Tibial artery (tissue), 4 donors: ENCODE measurements at regions not wholly inside any gene's neighbourhood (a gene's known extent, or its start where the extent isn't known, plus 50 kb on each side); places are given as distances from the start of the nearest gene placed in this dataset.

ENCODE experiments used
- DNase-seq, 2 donors: peaks; one replicate each; pipeline ENCODE4 v3.0.0-alpha.2; 2019
- H3K27ac ChIP-seq, 2 donors: fragments of 200-600 bp; sonication (generic) in 1 of 2; 1 replicate in 1 of 2; 2 replicates in 1 of 2; pipeline ENCODE4 v1.5.1; 2018 to 2019; ENCODE audit warnings: mild to moderate bottlenecking in 1 of 2
- H3K27me3 ChIP-seq, 2 donors: fragments of 200-600 bp; sonication (generic) in 1 of 2; one replicate each; pipeline versions ENCODE4 v1.5.1 to v1.6.0; 2016 to 2019
- H3K36me3 ChIP-seq, 3 donors: fragments of 200-600 bp; sonication (generic) in 2 of 3; one replicate each; pipeline ENCODE4 v1.5.1; 2016 to 2019; ENCODE audit warnings: mild to moderate bottlenecking in 2 of 3
- H3K4me1 ChIP-seq, 4 donors: fragments of 200-600 bp; sonication (generic) in 2 of 4; 1 replicate in 3 of 4; 2 replicates in 1 of 4; pipeline ENCODE4 v1.5.1; 2016 to 2019
- H3K4me3 ChIP-seq, 2 donors: fragments of 200-600 bp; sonication (generic) in 1 of 2; 1 replicate in 1 of 2; 2 replicates in 1 of 2; pipeline ENCODE4 v1.5.1; 2018 to 2019; ENCODE audit warnings: mild to moderate bottlenecking in 2 of 2
- H3K9me3 ChIP-seq, 3 donors: fragments of 200-600 bp; sonication (generic) in 1 of 3; one replicate each; pipeline ENCODE4 v1.5.1; 2016 to 2019
- CTCF ChIP-seq, 2 experiments: fragments of 200-600 bp in 1 of 2; fragments of 450-650 bp in 1 of 2; IDR thresholded peaks; one replicate each; pipeline ENCODE4 v1.5.1; 2017 to 2019; ENCODE audit warnings: antibody characterized with exemption in 2 of 2, mild to moderate bottlenecking in 1 of 2, moderate library complexity in 1 of 2
- intact Hi-C: fragments of 100-400 bp; cut with DNase I; formaldehyde crosslinking; loops from one replicate; pipeline ENCODE4 v1.15.0; 2023; ENCODE audit warnings: low total_unique reads

- DNase-seq = no peak
- Histone ChIP-seq H3K27me3 (peaks cover 0 to 19% of the 10 kb centered on the region in 2 donors), H3K36me3 (no peaks in the 10 kb centered on the region), H3K27ac (no peak overlapping the region), H3K4me3 (no peak overlapping the region), H3K9me3 (peaks cover 0 to 8% (median 0%) of the 10 kb centered on the region in 3 donors), H3K4me1 (no peaks in the 10 kb centered on the region)
- no peak for TF ChIP-seq CTCF (IDR thresholded peaks at IDR 0.05)
- intact Hi-C loops = loop anchor here (10.0 kb wide), 1 partner anchor 265 kb away; no protein-coding TSS in a partner anchor
Observed at GRCh38 chr6:14059791-14060436, 57.7 kb upstream of the CD83 start.

- H3K4me1 ChIP-seq = no peaks in the 10 kb centered on the region
- intact Hi-C loops = loop anchor here (10.0 kb wide), 1 partner anchor 266 kb away; no protein-coding TSS in a partner anchor
- peaks cover 0 to 23% of the 10 kb centered on the region in 2 donors for H3K27me3 ChIP-seq
- H3K4me3 ChIP-seq = no peak overlapping the region
- no peak overlapping the region for H3K27ac ChIP-seq
- no peaks in the 10 kb centered on the region for H3K36me3 ChIP-seq
- DNase-seq = no peak
- no peak for TF ChIP-seq CTCF (IDR thresholded peaks at IDR 0.05)
- H3K9me3 ChIP-seq = peaks cover 0 to 8% (median 0%) of the 10 kb centered on the region in 3 donors
Observed at GRCh38 chr6:14060971-14061370, 56.6 kb upstream of the CD83 start.

- Histone ChIP-seq H3K4me1 (no peaks in the 10 kb centered on the region), H3K9me3 (peaks cover 0 to 8% (median 0%) of the 10 kb centered on the region in 3 donors), H3K27me3 (peaks cover 0 to 26% of the 10 kb centered on the region in 2 donors), H3K4me3 (no peak overlapping the region), H3K27ac (no peak overlapping the region), H3K36me3 (no peaks in the 10 kb centered on the region)
- TF ChIP-seq CTCF (IDR thresholded peaks at IDR 0.05) = no peak
- intact Hi-C loops = loop anchor here (10.0 kb wide), 1 partner anchor 267 kb away; no protein-coding TSS in a partner anchor
- DNase-seq = no peak
Observed at GRCh38 chr6:14061643-14062042, 55.9 kb upstream of the CD83 start.

GRCh38 chr6:14062345-14063029 lies 55.1 kb upstream of the CD83 start:
- Histone ChIP-seq H3K4me3 (no peak overlapping the region), H3K4me1 (no peaks in the 10 kb centered on the region), H3K27me3 (peaks cover 0 to 29% of the 10 kb centered on the region in 2 donors), H3K27ac (no peak overlapping the region), H3K9me3 (peaks cover 0 to 8% (median 0%) of the 10 kb centered on the region in 3 donors), H3K36me3 (no peaks in the 10 kb centered on the region)
- no peak for DNase-seq
- intact Hi-C loops = loop anchor here (10.0 kb wide), 1 partner anchor 268 kb away; no protein-coding TSS in a partner anchor
- no peak for TF ChIP-seq CTCF (IDR thresholded peaks at IDR 0.05)

- no peak for TF ChIP-seq CTCF (IDR thresholded peaks at IDR 0.05)
- intact Hi-C loops = loop anchor here (10.0 kb wide), 1 partner anchor 269 kb away; no protein-coding TSS in a partner anchor
- H3K4me1 ChIP-seq = no peaks in the 10 kb centered on the region
- peaks cover 0 to 8% (median 0%) of the 10 kb centered on the region in 3 donors for H3K9me3 ChIP-seq
- no peak overlapping the region for H3K27ac ChIP-seq
- H3K36me3 ChIP-seq = no peaks in the 10 kb centered on the region
- H3K27me3 ChIP-seq = peaks cover 0 to 28% of the 10 kb centered on the region in 2 donors
- H3K4me3 ChIP-seq = no peak overlapping the region
- DNase-seq = no peak
Observed at GRCh38 chr6:14063756-14064155, 53.8 kb upstream of the CD83 start.
